Uterus (tissue), 2 donors: ENCODE measurements at regions not wholly inside any gene's neighbourhood (a gene's known extent, or its start where the extent isn't known, plus 50 kb on each side); places are given as distances from the start of the nearest gene placed in this dataset.
"Not testable (repeated sequence)": the region's sequence is repeated elsewhere in the genome, so short reads cannot be mapped to it uniquely, and the experiment has no call there.

Experiments
- CTCF ChIP-seq, 4 experiments: fragments of 200-600 bp in 2 of 4; fragments of 450-650 bp in 2 of 4; sonication (generic) in 2 of 4; IDR thresholded peaks; one replicate each; pipeline ENCODE4 v1.5.1; 2016 to 2019; ENCODE audit warnings: antibody characterized with exemption in 4 of 4, mild to moderate bottlenecking in 2 of 4, moderate library complexity in 1 of 4
- POLR2A ChIP-seq, 2 donors: fragments of 450-650 bp; IDR thresholded peaks; one replicate each; pipeline ENCODE4 v1.6.1; 2016; ENCODE audit warnings: antibody characterized with exemption in 2 of 2, mild to moderate bottlenecking in 1 of 2, moderate library complexity in 1 of 2

DNA sequence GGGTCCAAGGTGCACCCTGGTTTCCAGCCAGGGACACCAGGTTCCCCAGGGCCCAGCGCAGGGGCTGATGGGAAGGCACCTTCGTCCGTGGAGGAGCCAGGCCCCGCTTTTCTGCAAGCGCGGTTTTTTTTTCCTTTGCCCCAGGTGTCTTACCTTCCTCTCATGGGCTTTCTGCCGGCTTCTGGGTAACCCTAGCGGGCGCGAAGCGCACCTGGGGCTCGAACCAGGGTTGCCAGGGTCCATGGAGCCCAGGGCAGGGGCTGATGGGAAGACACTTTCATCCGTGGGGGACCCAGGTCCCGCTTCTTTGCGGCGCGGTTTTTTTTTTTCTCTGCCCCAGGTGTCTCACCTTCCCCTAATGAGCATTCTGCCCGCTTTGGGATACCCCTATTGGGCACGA lies 529.3 kb downstream of the FOXD4L4 start:
- TF ChIP-seq CTCF, POLR2A (IDR thresholded peaks at IDR 0.05): not testable (repeated sequence)
